ENCODE measurements at regions not wholly inside any gene's neighbourhood (a gene's known extent, or its start where the extent isn't known, plus 50 kb on each side); places are given as distances from the start of the nearest gene placed in this dataset.

DNA sequence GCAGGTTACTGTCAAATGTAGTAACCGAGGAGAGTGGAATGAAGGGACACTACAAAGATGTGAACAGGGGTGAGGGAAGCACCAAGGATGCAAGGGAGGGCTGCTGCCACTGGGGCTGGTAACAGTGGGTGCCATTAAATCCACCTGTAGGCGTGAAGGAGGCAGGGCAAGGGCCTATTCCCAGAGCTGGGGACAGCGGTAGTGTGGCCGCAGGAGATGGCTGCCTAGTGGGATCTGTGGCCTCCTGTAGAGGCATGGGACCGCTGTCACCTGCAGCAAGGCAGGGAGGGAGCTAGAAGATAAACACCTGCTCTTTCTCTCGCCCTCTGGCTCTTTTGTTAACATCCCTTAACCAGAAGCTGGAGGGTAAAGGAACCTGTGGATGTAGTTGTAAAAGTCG lies 80.5 kb upstream of the CNIH3 start (continued):
- TF ChIP-seq, protein P1, sequence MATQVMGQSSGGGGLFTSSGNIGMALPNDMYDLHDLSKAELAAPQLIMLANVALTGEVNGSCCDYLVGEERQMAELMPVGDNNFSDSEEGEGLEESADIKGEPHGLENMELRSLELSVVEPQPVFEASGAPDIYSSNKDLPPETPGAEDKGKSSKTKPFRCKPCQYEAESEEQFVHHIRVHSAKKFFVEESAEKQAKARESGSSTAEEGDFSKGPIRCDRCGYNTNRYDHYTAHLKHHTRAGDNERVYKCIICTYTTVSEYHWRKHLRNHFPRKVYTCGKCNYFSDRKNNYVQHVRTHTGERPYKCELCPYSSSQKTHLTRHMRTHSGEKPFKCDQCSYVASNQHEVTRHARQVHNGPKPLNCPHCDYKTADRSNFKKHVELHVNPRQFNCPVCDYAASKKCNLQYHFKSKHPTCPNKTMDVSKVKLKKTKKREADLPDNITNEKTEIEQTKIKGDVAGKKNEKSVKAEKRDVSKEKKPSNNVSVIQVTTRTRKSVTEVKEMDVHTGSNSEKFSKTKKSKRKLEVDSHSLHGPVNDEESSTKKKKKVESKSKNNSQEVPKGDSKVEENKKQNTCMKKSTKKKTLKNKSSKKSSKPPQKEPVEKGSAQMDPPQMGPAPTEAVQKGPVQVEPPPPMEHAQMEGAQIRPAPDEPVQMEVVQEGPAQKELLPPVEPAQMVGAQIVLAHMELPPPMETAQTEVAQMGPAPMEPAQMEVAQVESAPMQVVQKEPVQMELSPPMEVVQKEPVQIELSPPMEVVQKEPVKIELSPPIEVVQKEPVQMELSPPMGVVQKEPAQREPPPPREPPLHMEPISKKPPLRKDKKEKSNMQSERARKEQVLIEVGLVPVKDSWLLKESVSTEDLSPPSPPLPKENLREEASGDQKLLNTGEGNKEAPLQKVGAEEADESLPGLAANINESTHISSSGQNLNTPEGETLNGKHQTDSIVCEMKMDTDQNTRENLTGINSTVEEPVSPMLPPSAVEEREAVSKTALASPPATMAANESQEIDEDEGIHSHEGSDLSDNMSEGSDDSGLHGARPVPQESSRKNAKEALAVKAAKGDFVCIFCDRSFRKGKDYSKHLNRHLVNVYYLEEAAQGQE (IDR thresholded peaks at IDR 0.05; ENCODE audit: low read depth): no peak

GRCh38 chr1:224539971-224540370 lies 76.1 kb upstream of the CNIH3 start:
- Histone ChIP-seq H3K9ac (ENCODE audit: low read length) (no peak overlapping the region), H4K20me1 (ENCODE audit: insufficient read depth) (no peaks in the 10 kb centered on the region), H3K9me3 (ENCODE audit: control insufficient read depth in 1 of 2, insufficient read depth in 1 of 2, low read depth in 1 of 2, low read length in 2 of 2) (no peaks in the 10 kb centered on the region), H3K4me2 (ENCODE audit: low read length) (no peak overlapping the region), H3K36me3 (ENCODE audit: control insufficient read depth in 1 of 2, insufficient read depth in 2 of 2, low read length in 2 of 2) (no peaks in the 10 kb centered on the region), H3K79me2 (ENCODE audit: insufficient read depth, low read length) (no peaks in the 10 kb centered on the region), H3K9me2 (ENCODE audit: insufficient read depth) (no peaks in the 10 kb centered on the region; the same call in 1 of the 2 replicates), H2AFZ (ENCODE audit: low read depth, low read length, poor library complexity, severe bottlenecking) (no peak overlapping the region), H3K4me3 (replicated peaks in 1 of 2; ENCODE audit: low read depth in 1 of 2, low read length in 2 of 2) (no peak overlapping the region), H3K27me3 (ENCODE audit: insufficient read depth, low read length) (no peaks in the 10 kb centered on the region), H3K27ac (ENCODE audit: low read depth, low read length) (no peak overlapping the region), H3K4me1 (ENCODE audit: control insufficient read depth in 1 of 2, insufficient read depth in 2 of 2, low read length in 2 of 2) (peaks cover 16 to 28% of the 10 kb centered on the region in 2 experiments)
- no TSS peak for BruUV-seq (replicated peaks)
- RAD21 ChIA-PET (ENCODE audit: low non-redundant PET in 1 of 2, low total read pairs in 2 of 2, uncharacterized antibody in 2 of 2, unreplicated experiment in 2 of 2): no interaction called here
- ATAC-seq: no peak
- no peak for DNase-seq (ENCODE audit: low read depth, low spot score)
- no peak for TF ChIP-seq POLR2AphosphoS5 (IDR thresholded peaks at IDR 0.05; ENCODE audit: low read depth, low read length)
- no peak for TF ChIP-seq TCF7L2 (IDR thresholded peaks at IDR 0.05; ENCODE audit: borderline replicate concordance, extremely low read depth, insufficient read depth, insufficient read length)
- no peak for TF ChIP-seq YY1 (IDR thresholded peaks at IDR 0.05; ENCODE audit: extremely low read depth, insufficient replicate concordance, low read depth, low read length)
- TF ChIP-seq FOSL1 (IDR thresholded peaks at IDR 0.05; ENCODE audit: low read depth): no peak
- TF ChIP-seq SRF (IDR thresholded peaks at IDR 0.05; ENCODE audit: low read depth): no peak
- TF ChIP-seq ELF1 (IDR thresholded peaks at IDR 0.05; ENCODE audit: borderline replicate concordance, low read depth): no peak
- TF ChIP-seq EZH2phosphoT487 (IDR thresholded peaks at IDR 0.05; ENCODE audit: borderline replicate concordance): no peak
- no peak for TF ChIP-seq ZFX (IDR thresholded peaks at IDR 0.05)
- no peak for TF ChIP-seq SIN3A (IDR thresholded peaks at IDR 0.05; ENCODE audit: low read depth)
- TF ChIP-seq, protein P1 (IDR thresholded peaks at IDR 0.05; ENCODE audit: low read depth): no peak
- TF ChIP-seq CBX3 (IDR thresholded peaks at IDR 0.05; ENCODE audit: low read depth): no peak
- TF ChIP-seq ZNF274 (IDR thresholded peaks at IDR 0.05; ENCODE audit: low read depth, low read length): no peak
- TF ChIP-seq JUND (IDR thresholded peaks at IDR 0.05): no peak
- no peak for TF ChIP-seq SP1 (IDR thresholded peaks at IDR 0.05; ENCODE audit: low read depth)
- TF ChIP-seq EGR1 (IDR thresholded peaks at IDR 0.05; ENCODE audit: low read depth): no peak
- no peak for TF ChIP-seq RAD21 (IDR thresholded peaks at IDR 0.05; ENCODE audit: low read depth)
- intact Hi-C loops (cut with micrococcal nuclease): no loop called here
- POLR2A ChIA-PET: no interaction called here
- CTCF ChIA-PET: no interaction called here
